ENCODE measurements at regions not wholly inside any gene's neighbourhood (a gene's known extent, or its start where the extent isn't known, plus 50 kb on each side); places are given as distances from the start of the nearest gene placed in this dataset.

DNA sequence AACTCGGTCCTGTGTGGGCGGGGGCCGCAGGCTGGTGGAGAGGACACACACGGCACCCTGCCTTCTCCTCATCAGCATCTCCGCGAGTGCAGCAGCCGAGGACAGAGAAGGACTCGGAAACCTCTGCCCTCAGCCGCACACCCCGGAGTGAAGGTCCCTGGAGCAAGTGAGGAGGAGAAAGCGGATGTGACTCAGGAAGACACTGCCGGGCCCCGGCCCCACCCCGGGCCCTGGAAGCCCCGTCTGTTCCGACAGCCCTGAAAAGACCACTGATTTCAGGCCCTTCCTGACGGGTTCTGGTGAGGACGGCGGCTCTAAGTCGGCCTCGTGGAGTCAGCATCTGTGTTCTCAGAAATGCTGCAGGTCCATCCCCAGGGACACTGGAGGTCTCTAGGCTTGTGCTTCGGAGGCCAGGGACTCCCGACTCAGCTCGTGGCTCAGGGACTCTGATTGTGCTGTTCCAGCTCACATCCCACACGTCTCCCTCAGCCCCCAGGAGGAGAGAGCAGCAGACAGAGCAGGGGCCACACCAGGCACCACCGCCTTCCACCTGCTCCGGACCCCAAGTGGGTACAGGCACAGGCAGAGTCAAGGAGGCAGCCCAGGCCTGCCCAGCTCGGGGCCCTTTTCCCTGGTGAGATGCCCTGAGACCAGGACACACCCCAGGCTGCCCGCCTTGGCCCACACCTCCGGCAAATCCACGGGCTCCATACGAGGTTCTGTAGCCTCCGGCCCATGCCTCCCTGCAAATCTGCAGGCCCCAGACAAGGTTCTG, 134.5 kb upstream of the NKX1-1 start:
- TF ChIP-seq, protein P1, sequence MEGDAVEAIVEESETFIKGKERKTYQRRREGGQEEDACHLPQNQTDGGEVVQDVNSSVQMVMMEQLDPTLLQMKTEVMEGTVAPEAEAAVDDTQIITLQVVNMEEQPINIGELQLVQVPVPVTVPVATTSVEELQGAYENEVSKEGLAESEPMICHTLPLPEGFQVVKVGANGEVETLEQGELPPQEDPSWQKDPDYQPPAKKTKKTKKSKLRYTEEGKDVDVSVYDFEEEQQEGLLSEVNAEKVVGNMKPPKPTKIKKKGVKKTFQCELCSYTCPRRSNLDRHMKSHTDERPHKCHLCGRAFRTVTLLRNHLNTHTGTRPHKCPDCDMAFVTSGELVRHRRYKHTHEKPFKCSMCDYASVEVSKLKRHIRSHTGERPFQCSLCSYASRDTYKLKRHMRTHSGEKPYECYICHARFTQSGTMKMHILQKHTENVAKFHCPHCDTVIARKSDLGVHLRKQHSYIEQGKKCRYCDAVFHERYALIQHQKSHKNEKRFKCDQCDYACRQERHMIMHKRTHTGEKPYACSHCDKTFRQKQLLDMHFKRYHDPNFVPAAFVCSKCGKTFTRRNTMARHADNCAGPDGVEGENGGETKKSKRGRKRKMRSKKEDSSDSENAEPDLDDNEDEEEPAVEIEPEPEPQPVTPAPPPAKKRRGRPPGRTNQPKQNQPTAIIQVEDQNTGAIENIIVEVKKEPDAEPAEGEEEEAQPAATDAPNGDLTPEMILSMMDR (IDR thresholded peaks at IDR 0.05): no peak
- Histone ChIP-seq H3K4me3 (no peak overlapping the region), H3K36me3 (no peaks in the 10 kb centered on the region), H3K27ac (no peak overlapping the region), H3K4me1 (no peaks in the 10 kb centered on the region), H3K9me3 (no peaks in the 10 kb centered on the region), H3K27me3 (no peaks in the 10 kb centered on the region)
- DNase-seq (ENCODE audit: low spot score in 2 of 2): no peak
- intact Hi-C loops (cut with DNase I): no loop called here

DNA sequence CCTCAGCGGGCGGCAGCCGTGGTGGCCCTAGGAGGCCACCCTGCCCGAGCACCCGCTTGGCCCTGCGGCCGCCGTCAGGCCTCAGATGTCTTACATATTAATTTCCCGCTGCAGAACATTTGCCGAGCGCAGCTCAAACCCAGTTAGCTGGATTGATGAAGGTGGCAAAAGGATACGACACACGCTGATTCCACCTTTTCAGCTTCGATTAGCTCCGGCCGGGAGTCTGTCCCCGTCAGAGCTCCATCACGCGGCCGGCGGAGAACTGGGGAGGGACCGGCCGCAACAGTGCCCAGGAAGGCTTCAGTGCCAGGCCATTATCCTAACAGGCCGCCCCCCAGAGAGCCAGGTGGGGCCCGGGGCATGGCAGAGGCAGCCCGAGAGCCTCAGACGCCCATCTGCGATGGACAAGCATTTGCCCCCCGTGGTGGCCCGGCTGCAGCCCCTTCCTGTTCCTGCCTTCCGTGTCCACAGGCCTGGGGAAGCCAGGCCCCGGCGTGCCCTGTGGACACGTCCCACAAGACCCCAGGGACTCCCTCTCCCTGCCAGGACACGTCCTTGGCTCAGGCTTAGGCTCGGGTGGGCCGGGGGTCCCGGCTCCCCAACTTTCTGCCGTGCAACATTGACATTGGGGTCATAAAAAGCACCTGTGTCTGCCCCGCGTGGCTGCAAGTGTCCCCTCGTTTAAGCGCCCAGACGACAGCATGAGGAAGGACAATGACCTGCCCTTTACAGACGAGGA, 133.8 kb upstream of the NKX1-1 start:
- no peak overlapping the region for H3K4me3 ChIP-seq
- no peak for DNase-seq (ENCODE audit: low spot score in 2 of 2)
- no peaks in the 10 kb centered on the region for H3K27me3 ChIP-seq
- H3K36me3 ChIP-seq: no peaks in the 10 kb centered on the region
- intact Hi-C loops (cut with DNase I): no loop called here
- H3K9me3 ChIP-seq: no peaks in the 10 kb centered on the region
- TF ChIP-seq, protein P1 (IDR thresholded peaks at IDR 0.05): no peak
- no peak overlapping the region for H3K27ac ChIP-seq
- H3K4me1 ChIP-seq: no peaks in the 10 kb centered on the region

DNA sequence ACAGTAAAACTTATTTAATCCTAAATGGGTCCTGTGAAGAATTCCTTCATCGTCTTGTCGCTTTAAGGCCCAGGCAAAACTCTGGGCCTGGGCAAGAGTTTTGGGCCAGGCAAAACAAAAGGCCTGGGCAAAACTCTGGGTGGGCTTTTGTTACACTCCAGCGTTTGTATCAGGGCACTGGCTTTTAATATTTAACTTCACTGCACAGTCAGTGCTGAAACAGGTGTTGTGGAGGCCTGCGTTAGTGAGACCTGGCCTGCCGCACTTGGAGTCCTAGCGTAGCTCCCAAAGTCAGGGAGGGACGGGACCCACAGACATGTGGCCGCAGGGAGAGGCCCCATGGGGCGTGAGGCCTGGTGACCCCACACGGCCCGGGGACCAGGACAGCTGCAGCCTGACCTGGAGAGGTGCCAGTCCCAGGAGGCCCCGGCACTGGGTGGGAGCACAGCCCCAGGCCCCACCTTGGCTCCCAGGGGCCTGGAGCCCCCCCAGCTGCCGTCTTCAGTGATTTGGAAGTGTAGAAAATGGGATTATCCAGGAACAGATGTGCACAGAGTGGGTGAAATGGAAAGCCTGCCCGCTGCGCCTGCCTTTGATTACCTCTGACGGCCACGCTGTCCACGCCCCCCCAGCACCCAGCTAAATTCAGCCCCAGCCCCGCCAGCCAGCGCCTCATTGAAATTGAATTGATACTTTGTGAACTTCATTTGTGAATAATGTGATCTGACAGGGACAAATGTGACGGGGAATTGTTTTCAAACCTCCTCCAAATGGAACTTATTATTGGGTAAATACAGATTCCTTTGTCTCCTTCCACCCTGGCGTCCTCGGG, 132.9 kb upstream of the NKX1-1 start:
- intact Hi-C loops (cut with DNase I): no loop called here
- H3K27ac ChIP-seq: no peak overlapping the region
- H3K27me3 ChIP-seq: no peaks in the 10 kb centered on the region
- no peaks in the 10 kb centered on the region for H3K9me3 ChIP-seq
- H3K4me3 ChIP-seq: no peak overlapping the region
- TF ChIP-seq, protein P1 (IDR thresholded peaks at IDR 0.05): no peak
- no peak for DNase-seq (ENCODE audit: low spot score in 2 of 2)
- H3K36me3 ChIP-seq: no peaks in the 10 kb centered on the region
- H3K4me1 ChIP-seq: no peaks in the 10 kb centered on the region

DNA sequence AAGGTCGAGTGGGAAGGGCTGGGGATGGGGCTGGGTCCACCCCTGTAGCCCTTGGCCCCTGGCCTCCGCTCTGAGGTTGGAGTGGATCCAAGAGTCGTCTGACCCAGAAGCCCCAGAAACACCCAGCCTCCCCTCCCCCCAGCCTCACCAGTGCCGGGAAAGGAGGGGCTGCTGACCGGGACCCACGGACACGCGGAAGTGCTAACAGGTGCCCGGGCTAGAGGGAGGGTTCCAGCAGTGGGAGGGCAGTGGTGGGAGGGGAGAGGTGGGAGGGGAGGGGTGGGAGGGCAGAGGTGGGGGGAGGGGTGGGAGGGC, 131.8 kb upstream of the NKX1-1 start:
- H3K27me3 ChIP-seq: no peaks in the 10 kb centered on the region
- intact Hi-C loops (cut with DNase I): no loop called here

DNA sequence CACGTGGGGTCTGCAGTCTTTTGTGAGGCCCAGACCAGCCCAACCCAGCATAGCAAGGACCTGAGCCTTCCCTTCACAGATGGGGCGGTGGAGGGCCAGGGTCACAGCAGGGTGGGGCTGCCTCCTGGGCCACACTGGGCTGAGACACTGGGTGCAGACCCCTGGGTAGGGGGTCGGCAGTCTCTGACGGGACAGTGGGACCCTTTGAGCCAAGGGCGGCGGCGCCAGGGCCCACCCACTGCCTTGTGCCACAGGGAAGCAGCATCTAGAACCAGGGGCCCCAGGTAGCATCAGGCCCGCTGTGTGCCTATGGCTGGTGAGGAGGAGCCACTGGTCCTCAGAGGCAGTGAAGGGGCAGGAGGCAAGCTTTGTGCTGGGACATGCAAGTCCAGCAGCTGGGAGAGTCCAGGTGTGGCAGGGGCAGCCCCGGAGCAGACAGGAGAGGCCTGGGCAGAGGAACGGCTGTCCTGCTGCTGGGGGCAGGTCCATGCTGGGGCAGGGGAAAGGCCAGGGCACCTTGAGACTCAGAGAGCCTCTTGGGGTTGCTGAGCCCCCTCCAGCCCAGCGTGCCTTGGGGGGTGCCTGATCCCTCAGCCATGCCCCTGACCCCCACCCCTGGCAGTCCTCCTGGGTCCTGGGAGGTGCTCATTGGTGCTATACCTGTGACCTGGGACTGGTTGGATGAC, 131.3 kb upstream of the NKX1-1 start:
- TF ChIP-seq, protein P1 (IDR thresholded peaks at IDR 0.05): no peak
- Histone ChIP-seq H3K4me3 (no peak overlapping the region), H3K36me3 (no peaks in the 10 kb centered on the region), H3K4me1 (no peaks in the 10 kb centered on the region), H3K27me3 (no peaks in the 10 kb centered on the region), H3K9me3 (no peaks in the 10 kb centered on the region), H3K27ac (no peak overlapping the region)
- no peak for DNase-seq (ENCODE audit: low spot score in 2 of 2)
- intact Hi-C loops (cut with DNase I): no loop called here

More for the DNA sequence above, 131.8 kb upstream of the NKX1-1 start:
- H3K4me1 ChIP-seq: no peaks in the 10 kb centered on the region
- H3K9me3 ChIP-seq: no peaks in the 10 kb centered on the region
- no peak overlapping the region for H3K4me3 ChIP-seq
- H3K27ac ChIP-seq: no peak overlapping the region
- TF ChIP-seq, protein P1 (IDR thresholded peaks at IDR 0.05): no peak
- no peaks in the 10 kb centered on the region for H3K36me3 ChIP-seq
- DNase-seq (ENCODE audit: low spot score in 2 of 2): no peak

Measured in ascending aorta (tissue), 2 donors.